Tibial artery (tissue), 4 donors: ENCODE measurements at regions not wholly inside any gene's neighbourhood (a gene's known extent, or its start where the extent isn't known, plus 50 kb on each side); places are given as distances from the start of the nearest gene placed in this dataset.

Source experiments
- DNase-seq, 2 donors: peaks; one replicate each; pipeline ENCODE4 v3.0.0-alpha.2; 2019
- H3K27ac ChIP-seq, 2 donors: fragments of 200-600 bp; sonication (generic) in 1 of 2; 1 replicate in 1 of 2; 2 replicates in 1 of 2; pipeline ENCODE4 v1.5.1; 2018 to 2019; ENCODE audit warnings: mild to moderate bottlenecking in 1 of 2
- H3K27me3 ChIP-seq, 2 donors: fragments of 200-600 bp; sonication (generic) in 1 of 2; one replicate each; pipeline versions ENCODE4 v1.5.1 to v1.6.0; 2016 to 2019
- H3K36me3 ChIP-seq, 3 donors: fragments of 200-600 bp; sonication (generic) in 2 of 3; one replicate each; pipeline ENCODE4 v1.5.1; 2016 to 2019; ENCODE audit warnings: mild to moderate bottlenecking in 2 of 3
- H3K4me1 ChIP-seq, 4 donors: fragments of 200-600 bp; sonication (generic) in 2 of 4; 1 replicate in 3 of 4; 2 replicates in 1 of 4; pipeline ENCODE4 v1.5.1; 2016 to 2019
- H3K4me3 ChIP-seq, 2 donors: fragments of 200-600 bp; sonication (generic) in 1 of 2; 1 replicate in 1 of 2; 2 replicates in 1 of 2; pipeline ENCODE4 v1.5.1; 2018 to 2019; ENCODE audit warnings: mild to moderate bottlenecking in 2 of 2
- H3K9me3 ChIP-seq, 3 donors: fragments of 200-600 bp; sonication (generic) in 1 of 3; one replicate each; pipeline ENCODE4 v1.5.1; 2016 to 2019
- intact Hi-C: fragments of 100-400 bp; cut with DNase I; formaldehyde crosslinking; loops from one replicate; pipeline ENCODE4 v1.15.0; 2023; ENCODE audit warnings: low total_unique reads
- TF ChIP-seq, protein P1 (sequence below), 2 experiments: fragments of 200-600 bp in 1 of 2; fragments of 450-650 bp in 1 of 2; IDR thresholded peaks; one replicate each; pipeline ENCODE4 v1.5.1; 2017 to 2019; ENCODE audit warnings: antibody characterized with exemption in 2 of 2, mild to moderate bottlenecking in 1 of 2, moderate library complexity in 1 of 2

DNA sequence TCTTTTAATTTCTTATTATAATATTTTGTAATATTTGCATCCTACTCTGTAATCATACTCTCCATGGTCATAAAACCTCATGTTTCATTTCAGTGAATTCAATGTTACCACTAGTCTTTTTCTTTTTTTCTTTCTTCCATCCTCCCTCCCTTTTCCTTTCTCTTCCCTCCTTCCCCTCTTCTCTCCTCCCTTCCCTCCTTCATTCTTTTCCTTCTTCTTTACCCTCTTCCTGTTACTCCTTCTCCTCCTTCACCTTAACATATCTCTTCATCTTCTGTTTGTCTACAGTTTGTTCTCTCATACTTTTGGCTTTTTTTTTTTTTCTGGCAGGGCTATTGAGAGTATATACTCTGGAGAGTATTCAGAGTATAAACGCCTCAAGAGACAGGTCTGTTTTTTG is 491.6 kb upstream of the ID2 start:
- H3K4me1 ChIP-seq, result peaks cover 0 to 7% (median 0%) of the 10 kb centered on the region in 4 donors
- TF ChIP-seq, protein P1, sequence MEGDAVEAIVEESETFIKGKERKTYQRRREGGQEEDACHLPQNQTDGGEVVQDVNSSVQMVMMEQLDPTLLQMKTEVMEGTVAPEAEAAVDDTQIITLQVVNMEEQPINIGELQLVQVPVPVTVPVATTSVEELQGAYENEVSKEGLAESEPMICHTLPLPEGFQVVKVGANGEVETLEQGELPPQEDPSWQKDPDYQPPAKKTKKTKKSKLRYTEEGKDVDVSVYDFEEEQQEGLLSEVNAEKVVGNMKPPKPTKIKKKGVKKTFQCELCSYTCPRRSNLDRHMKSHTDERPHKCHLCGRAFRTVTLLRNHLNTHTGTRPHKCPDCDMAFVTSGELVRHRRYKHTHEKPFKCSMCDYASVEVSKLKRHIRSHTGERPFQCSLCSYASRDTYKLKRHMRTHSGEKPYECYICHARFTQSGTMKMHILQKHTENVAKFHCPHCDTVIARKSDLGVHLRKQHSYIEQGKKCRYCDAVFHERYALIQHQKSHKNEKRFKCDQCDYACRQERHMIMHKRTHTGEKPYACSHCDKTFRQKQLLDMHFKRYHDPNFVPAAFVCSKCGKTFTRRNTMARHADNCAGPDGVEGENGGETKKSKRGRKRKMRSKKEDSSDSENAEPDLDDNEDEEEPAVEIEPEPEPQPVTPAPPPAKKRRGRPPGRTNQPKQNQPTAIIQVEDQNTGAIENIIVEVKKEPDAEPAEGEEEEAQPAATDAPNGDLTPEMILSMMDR (IDR thresholded peaks at IDR 0.05), result no peak
- H3K36me3 ChIP-seq, result no peaks in the 10 kb centered on the region

DNA sequence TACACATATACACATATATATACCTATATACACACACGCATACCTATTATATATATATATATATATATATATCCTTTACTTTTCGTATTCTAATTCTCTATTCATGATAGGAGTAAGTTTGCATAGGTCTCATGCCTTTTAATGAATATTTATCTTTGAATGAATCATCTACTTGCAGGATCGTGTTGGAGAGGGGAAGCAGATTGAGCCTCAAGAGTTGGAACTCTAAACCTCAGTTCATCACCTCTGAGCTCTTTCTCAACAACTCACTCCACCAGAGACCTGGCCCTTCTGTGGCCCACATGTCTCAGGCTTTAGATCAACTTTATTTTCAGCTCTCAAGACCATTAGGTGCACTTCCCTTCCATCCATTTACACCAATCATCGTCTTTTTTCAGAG is 490.4 kb upstream of the ID2 start:
- Histone ChIP-seq H3K36me3 (no peaks in the 10 kb centered on the region), H3K4me3 (no peak overlapping the region), H3K9me3 (no peaks in the 10 kb centered on the region), H3K4me1 (peaks cover 0 to 7% (median 0%) of the 10 kb centered on the region in 4 donors), H3K27ac (no peak overlapping the region), H3K27me3 (no peaks in the 10 kb centered on the region)
- TF ChIP-seq, protein P1 (IDR thresholded peaks at IDR 0.05), result no peak
- intact Hi-C loops, result no loop called here
- no peak for DNase-seq

More for the DNA sequence above, 491.6 kb upstream of the ID2 start:
- Histone ChIP-seq H3K4me3 (no peak overlapping the region), H3K9me3 (no peaks in the 10 kb centered on the region), H3K27me3 (no peaks in the 10 kb centered on the region), H3K27ac (no peak overlapping the region)
- intact Hi-C loops, result no loop called here
- DNase-seq, result no peak

DNA sequence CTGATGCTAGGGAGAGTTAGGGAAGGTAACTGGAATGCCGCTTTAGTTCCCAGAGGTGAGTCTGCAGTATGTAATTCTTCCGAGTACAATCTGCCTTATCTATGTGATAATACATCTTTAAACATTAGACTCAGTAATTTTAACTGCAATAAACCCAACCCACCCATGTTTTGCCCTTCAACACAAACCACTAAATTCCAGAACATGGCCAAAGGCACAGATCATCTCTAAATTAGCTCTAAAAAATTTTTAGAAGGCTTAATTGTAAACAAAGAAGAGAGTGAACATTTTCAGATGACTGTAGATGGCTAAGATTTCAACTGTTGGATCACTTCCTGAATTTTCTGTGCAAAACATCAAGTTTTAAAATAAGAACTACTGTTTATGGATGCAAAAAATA is 488.7 kb upstream of the ID2 start:
- no peak overlapping the region for H3K27ac ChIP-seq
- H3K4me3 ChIP-seq, result no peak overlapping the region
- no peak for DNase-seq
- H3K4me1 ChIP-seq, result peaks cover 0 to 7% (median 0%) of the 10 kb centered on the region in 4 donors
- no peaks in the 10 kb centered on the region for H3K9me3 ChIP-seq
- intact Hi-C loops, result no loop called here
- H3K27me3 ChIP-seq, result no peaks in the 10 kb centered on the region
- TF ChIP-seq, protein P1 (IDR thresholded peaks at IDR 0.05), result no peak
- no peaks in the 10 kb centered on the region for H3K36me3 ChIP-seq

DNA sequence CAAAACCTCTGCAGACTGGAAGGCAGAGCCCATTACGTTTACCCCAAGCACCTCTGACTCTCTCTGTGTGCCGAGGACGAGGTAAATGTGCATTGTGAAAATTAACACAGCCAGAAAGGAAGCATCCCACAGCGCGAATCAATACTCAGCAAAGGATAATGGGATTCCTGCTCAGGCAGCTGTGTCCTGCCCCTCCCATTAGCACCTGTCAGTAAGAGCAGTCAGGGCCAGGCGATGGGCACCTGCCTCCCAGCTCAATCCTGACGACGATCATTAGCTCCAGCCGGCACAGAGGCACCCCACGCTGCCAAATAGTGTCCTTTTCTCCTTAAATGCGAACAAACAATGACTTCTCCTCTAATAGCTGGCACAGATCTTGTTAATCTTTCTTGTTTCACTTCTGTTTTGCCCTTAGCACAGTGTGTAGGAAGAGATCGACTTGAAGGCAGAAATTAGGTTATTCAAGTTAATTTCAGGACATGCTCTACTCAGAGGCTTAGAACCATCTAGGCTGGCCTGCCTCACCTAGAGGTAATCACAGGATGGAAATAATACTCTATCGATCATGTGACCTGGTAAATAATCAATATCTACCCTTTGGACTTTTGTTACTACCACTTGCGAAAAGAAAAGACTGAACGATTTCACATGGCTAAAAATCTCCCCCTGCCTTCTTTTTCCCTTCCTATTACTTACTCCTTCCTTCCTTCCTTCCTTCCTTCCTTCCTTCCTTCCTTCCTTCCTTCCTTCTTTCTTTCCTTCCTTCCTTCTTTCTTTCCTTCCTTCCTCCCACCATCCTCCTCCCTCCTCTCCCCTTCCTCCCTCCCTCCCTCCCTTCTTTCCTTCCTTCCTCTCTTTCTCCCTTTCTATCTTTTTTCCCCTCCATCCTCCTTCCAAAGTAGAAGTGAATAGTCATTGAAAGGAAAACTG is 487.9 kb upstream of the ID2 start:
- H3K9me3 ChIP-seq, result no peaks in the 10 kb centered on the region
- intact Hi-C loops, result no loop called here
- no peak overlapping the region for H3K4me3 ChIP-seq
- H3K27ac ChIP-seq, result no peak overlapping the region
- H3K36me3 ChIP-seq, result no peaks in the 10 kb centered on the region
- no peaks in the 10 kb centered on the region for H3K27me3 ChIP-seq
- TF ChIP-seq, protein P1 (IDR thresholded peaks at IDR 0.05), result no peak
- H3K4me1 ChIP-seq, result peaks cover 0 to 7% (median 0%) of the 10 kb centered on the region in 4 donors
- DNase-seq, result no peak

DNA sequence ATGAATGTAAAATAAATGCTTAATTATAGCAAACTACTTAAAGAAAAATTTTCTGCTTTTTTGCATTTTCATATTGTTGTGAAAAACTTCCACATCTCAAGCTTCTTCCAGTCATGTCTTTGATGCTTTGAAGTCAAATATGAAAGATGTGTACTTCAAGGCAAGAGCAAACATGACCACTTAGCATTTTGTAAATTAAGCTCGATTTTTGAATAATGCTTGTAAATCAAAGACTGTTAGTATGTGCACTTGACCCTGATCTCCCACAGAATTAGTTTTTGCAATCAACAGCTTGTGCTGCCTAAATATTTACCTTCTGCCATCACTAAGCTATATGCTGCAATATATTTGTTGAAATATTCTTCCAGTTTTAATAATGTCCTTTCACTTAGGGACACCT is 486.1 kb upstream of the ID2 start:
- no peaks in the 10 kb centered on the region for H3K9me3 ChIP-seq
- no peak for DNase-seq
- H3K27me3 ChIP-seq, result no peaks in the 10 kb centered on the region
- no peaks in the 10 kb centered on the region for H3K36me3 ChIP-seq
- TF ChIP-seq, protein P1 (IDR thresholded peaks at IDR 0.05), result no peak
- H3K4me1 ChIP-seq, result peaks cover 0 to 7% (median 0%) of the 10 kb centered on the region in 4 donors
- intact Hi-C loops, result no loop called here
- no peak overlapping the region for H3K4me3 ChIP-seq
- no peak overlapping the region for H3K27ac ChIP-seq
